ENCODE measurements at regions not wholly inside any gene's neighbourhood (a gene's known extent, or its start where the extent isn't known, plus 50 kb on each side); places are given as distances from the start of the nearest gene placed in this dataset.

- no peak for TF ChIP-seq EZH2phosphoT487 (IDR thresholded peaks at IDR 0.05; ENCODE audit: borderline replicate concordance, low read length)
- TF ChIP-seq EZH2 (IDR thresholded peaks at IDR 0.05; ENCODE audit: low read length, unreplicated experiment) = no peak
- TF ChIP-seq, protein P1, sequence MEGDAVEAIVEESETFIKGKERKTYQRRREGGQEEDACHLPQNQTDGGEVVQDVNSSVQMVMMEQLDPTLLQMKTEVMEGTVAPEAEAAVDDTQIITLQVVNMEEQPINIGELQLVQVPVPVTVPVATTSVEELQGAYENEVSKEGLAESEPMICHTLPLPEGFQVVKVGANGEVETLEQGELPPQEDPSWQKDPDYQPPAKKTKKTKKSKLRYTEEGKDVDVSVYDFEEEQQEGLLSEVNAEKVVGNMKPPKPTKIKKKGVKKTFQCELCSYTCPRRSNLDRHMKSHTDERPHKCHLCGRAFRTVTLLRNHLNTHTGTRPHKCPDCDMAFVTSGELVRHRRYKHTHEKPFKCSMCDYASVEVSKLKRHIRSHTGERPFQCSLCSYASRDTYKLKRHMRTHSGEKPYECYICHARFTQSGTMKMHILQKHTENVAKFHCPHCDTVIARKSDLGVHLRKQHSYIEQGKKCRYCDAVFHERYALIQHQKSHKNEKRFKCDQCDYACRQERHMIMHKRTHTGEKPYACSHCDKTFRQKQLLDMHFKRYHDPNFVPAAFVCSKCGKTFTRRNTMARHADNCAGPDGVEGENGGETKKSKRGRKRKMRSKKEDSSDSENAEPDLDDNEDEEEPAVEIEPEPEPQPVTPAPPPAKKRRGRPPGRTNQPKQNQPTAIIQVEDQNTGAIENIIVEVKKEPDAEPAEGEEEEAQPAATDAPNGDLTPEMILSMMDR (conservative IDR thresholded peaks at IDR 0.05; ENCODE audit: low read depth, low read length) = no peak
Measured at GRCh38 chr2:173524256-173524955, 169.7 kb downstream of the CDCA7 start.

Data from PC-3 (cell line).